GM12864 (cell line): ENCODE measurements at regions not wholly inside any gene's neighbourhood (a gene's known extent, or its start where the extent isn't known, plus 50 kb on each side); places are given as distances from the start of the nearest gene placed in this dataset.

Experiments used
- DNase-seq: peaks from one replicate; pipeline ENCODE4 v3.0.0-alpha.2; 2011; ENCODE audit warnings: low read depth
- H3K4me3 ChIP-seq: 2 replicates; pipeline ENCODE4 v1.5.1; 2011; ENCODE audit warnings: mild to moderate bottlenecking, low read depth, low read length, control low read depth
- TF ChIP-seq, protein P1 (sequence below): IDR thresholded peaks from 2 replicates; pipeline ENCODE4 v1.5.1; 2011; ENCODE audit warnings: low read depth, mild to moderate bottlenecking, moderate library complexity, low read length, control low read depth, inconsistent platforms; ENCODE audit errors: missing control alignments

- DNase-seq, result no peak
- no peak overlapping the region for H3K4me3 ChIP-seq
- TF ChIP-seq, protein P1, sequence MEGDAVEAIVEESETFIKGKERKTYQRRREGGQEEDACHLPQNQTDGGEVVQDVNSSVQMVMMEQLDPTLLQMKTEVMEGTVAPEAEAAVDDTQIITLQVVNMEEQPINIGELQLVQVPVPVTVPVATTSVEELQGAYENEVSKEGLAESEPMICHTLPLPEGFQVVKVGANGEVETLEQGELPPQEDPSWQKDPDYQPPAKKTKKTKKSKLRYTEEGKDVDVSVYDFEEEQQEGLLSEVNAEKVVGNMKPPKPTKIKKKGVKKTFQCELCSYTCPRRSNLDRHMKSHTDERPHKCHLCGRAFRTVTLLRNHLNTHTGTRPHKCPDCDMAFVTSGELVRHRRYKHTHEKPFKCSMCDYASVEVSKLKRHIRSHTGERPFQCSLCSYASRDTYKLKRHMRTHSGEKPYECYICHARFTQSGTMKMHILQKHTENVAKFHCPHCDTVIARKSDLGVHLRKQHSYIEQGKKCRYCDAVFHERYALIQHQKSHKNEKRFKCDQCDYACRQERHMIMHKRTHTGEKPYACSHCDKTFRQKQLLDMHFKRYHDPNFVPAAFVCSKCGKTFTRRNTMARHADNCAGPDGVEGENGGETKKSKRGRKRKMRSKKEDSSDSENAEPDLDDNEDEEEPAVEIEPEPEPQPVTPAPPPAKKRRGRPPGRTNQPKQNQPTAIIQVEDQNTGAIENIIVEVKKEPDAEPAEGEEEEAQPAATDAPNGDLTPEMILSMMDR, result no peak
These were observed 420.3 kb downstream of the XYLT1 start for GRCh38 chr16:17050468-17050867.
